Hepatocyte (in vitro differentiated cells): ENCODE measurements at regions not wholly inside any gene's neighbourhood (a gene's known extent, or its start where the extent isn't known, plus 50 kb on each side); places are given as distances from the start of the nearest gene placed in this dataset.

Source experiments
- EZH2 ChIP-seq: fragments of 200-600 bp; sonication (generic); IDR thresholded peaks from 2 replicates; pipeline ENCODE4 v1.6.1; 2016; ENCODE audit warnings: antibody characterized with exemption, mild to moderate bottlenecking, borderline replicate concordance
- TF ChIP-seq, protein P1 (sequence below): fragments of 200-600 bp; sonication (generic); IDR thresholded peaks from 2 replicates; pipeline ENCODE4 v1.5.1; 2016; ENCODE audit warnings: antibody characterized with exemption, mild to moderate bottlenecking; ENCODE audit not compliant: poor library complexity

DNA sequence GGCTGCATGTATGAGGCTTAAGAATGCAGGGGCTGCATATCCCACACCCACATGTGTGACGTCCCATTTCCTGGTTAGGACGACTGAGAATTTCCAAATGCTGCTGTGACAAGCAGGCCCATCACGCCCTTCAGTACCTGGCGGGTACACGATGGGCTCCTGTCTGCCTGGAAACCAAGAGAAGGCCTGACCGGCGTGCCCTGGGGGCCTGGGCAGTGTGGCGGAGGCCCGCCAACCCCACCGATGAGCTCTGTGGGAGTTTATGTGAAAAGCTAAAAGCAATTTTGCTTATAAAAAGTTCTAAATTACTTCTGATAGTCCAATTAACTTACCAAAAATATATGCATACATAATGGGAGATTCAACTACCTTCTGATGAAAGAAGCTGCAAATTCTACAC is 837.3 kb downstream of the GALR1 start:
- TF ChIP-seq, protein P1, sequence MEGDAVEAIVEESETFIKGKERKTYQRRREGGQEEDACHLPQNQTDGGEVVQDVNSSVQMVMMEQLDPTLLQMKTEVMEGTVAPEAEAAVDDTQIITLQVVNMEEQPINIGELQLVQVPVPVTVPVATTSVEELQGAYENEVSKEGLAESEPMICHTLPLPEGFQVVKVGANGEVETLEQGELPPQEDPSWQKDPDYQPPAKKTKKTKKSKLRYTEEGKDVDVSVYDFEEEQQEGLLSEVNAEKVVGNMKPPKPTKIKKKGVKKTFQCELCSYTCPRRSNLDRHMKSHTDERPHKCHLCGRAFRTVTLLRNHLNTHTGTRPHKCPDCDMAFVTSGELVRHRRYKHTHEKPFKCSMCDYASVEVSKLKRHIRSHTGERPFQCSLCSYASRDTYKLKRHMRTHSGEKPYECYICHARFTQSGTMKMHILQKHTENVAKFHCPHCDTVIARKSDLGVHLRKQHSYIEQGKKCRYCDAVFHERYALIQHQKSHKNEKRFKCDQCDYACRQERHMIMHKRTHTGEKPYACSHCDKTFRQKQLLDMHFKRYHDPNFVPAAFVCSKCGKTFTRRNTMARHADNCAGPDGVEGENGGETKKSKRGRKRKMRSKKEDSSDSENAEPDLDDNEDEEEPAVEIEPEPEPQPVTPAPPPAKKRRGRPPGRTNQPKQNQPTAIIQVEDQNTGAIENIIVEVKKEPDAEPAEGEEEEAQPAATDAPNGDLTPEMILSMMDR, result no peak
- no peak for TF ChIP-seq EZH2
